Activated CD8-positive, alpha-beta memory T cell treated with anti-CD3 and anti-CD28 coated beads, Interleukin-2, amount 10 ng/mL, durations not matched to agents 7 days and 5 days (primary cell): ENCODE measurements at regions not wholly inside any gene's neighbourhood (a gene's known extent, or its start where the extent isn't known, plus 50 kb on each side); places are given as distances from the start of the nearest gene placed in this dataset.

Experiments used
- ATAC-seq: fragments of 150-1000 bp; cut with Tn5 transposase; one replicate; pipeline ENCODE4 v1.10.0; 2021; ENCODE audit warnings: moderate library complexity
- CTCF ChIA-PET: fragments of 350-600 bp; sonication (Branson Sonifier 250); formaldehyde crosslinking; loops from one replicate; lab custom pipeline; 2021; ENCODE audit warnings: antibody characterized with exemption; lab: Charles Lee
- DNase-seq: peaks from one replicate; pipeline ENCODE4 v3.0.0-alpha.2; 2020
- H3K27ac Mint-ChIP-seq: one replicate; pipeline ENCODE4 v1.8.0; 2021; ENCODE audit warnings: mild to moderate bottlenecking, mixed read lengths
- H3K27me3 Mint-ChIP-seq: one replicate; pipeline ENCODE4 v1.8.0; 2021; ENCODE audit warnings: mixed read lengths
- H3K36me3 Mint-ChIP-seq: one replicate; pipeline ENCODE4 v1.8.0; 2021; ENCODE audit warnings: mild to moderate bottlenecking, mixed read lengths
- H3K4me1 Mint-ChIP-seq: one replicate; pipeline ENCODE4 v1.8.0; 2021; ENCODE audit warnings: mixed read lengths
- H3K4me3 Mint-ChIP-seq: one replicate; pipeline ENCODE4 v1.8.0; 2021; ENCODE audit warnings: mild to moderate bottlenecking, moderate library complexity, mixed read lengths
- H3K9me3 Mint-ChIP-seq: one replicate; pipeline ENCODE4 v1.8.0; 2022; ENCODE audit warnings: low read depth, mixed read lengths

DNA sequence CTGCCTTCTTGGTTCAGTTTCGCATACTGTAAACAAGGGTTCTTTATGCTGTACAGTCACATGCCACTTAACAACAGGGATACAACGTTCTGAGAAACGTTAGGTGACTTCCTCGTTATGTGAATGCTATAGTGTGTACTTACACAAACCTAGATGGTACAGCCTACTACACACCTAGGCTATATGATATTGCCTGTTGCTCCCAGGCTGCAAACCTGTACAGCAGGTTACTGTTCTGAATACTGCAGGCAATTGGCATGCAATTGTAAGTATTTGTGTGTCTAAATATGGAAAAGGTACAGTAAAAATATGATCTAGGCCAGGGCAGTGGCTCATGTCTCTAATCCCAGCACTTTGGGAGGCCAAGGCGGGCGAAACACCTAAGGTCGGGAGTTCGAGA is 85.7 kb upstream of the PRDM11 start:
- no peaks in the 10 kb centered on the region for H3K4me1 Mint-ChIP-seq
- peaks cover 3% of the 10 kb centered on the region for H3K27me3 Mint-ChIP-seq
- peaks cover 2% of the 10 kb centered on the region for H3K36me3 Mint-ChIP-seq
- no peaks in the 10 kb centered on the region for H3K9me3 Mint-ChIP-seq
- H3K4me3 Mint-ChIP-seq: no peak overlapping the region
- DNase-seq (no peak), ATAC-seq (no peak)
- CTCF ChIA-PET: no interaction called here
- no peak overlapping the region for H3K27ac Mint-ChIP-seq

DNA sequence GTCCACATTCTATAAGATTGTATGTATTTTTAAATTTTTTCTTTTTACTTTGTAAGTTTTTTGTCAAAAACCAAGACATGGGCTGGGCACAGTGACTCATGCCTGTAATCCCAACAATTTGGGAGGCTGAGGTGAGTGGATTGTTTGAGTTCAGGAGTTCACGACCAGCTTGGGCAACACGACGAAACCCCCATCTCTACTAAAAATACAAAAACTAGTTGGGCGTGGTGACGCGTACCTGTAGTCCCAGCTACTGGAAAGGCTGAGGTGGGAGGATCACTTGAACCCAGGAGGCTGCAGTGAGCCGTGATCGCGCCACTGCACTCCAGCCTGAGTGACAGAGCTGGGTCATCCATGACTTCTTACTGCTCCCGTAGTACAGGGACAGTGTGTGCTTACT is 84.8 kb upstream of the PRDM11 start:
- Mint-ChIP-seq H3K4me1 (no peaks in the 10 kb centered on the region), H3K27me3 (peaks cover 3% of the 10 kb centered on the region), H3K36me3 (peaks cover 2% of the 10 kb centered on the region), H3K27ac (no peak overlapping the region), H3K9me3 (no peaks in the 10 kb centered on the region), H3K4me3 (no peak overlapping the region)
- CTCF ChIA-PET: interaction anchor here (0.9 kb wide), 1 partner anchor 135 kb away, joined by 3 read pairs; no protein-coding TSS in a partner anchor
- DNase-seq (no peak), ATAC-seq (no peak)

DNA sequence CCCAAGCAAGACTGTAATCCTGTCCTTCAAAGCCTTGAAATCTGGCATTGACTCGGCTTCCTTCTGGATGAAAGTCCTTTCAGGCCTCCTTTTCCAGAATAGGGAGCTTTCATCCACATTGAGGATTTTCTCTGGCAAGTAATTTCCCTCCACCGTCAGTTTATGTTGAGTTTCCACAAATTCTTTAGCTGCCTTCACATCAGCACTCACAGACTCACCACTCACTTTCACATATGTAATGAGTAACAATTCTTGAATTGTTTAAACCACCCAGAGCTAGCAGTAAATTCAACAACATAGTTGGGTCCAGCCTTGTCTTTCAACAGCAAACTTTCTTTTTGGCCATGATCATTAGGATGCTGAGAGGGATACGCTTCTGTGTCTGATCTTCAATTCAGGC is 84.3 kb upstream of the PRDM11 start:
- CTCF ChIA-PET: interaction anchor here (0.9 to 2.1 kb wide), 3 partner anchors 18 to 135 kb away, joined by 3 to 10 read pairs (median 3); no protein-coding TSS in a partner anchor
- Mint-ChIP-seq H3K27me3 (peaks cover 3% of the 10 kb centered on the region), H3K4me3 (no peak overlapping the region), H3K27ac (no peak overlapping the region), H3K36me3 (peaks cover 2% of the 10 kb centered on the region), H3K4me1 (no peaks in the 10 kb centered on the region), H3K9me3 (no peaks in the 10 kb centered on the region)
- DNase-seq (no peak), ATAC-seq (no peak)

DNA sequence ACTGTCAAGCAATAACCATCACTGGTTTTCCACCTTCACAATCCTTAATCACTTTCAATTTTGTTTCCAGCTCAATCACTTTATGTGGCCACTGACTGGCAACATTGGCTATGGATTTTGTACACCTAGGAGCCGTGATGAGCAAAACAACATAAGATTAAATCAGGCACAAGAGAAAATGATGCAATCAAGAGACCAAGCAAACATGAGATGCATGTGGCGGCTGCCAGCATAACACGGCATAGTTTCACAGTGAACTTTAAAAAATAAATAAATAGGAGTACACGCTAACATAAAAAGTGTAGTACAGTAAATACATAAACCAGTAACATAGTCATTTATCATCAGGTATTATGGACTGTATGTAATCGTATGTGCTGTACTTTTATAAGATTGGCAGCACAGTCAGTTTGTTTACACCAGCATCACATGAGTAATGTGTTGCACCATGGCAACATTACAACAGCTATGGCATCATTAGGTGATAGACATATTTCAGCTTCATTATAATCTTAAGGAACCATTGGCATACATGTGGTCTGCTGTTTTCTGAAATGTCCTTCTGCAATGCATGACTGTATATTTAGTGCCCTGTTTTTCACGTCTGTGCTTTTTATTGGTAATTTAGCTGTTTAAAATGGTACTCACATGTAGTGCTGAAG is 83.3 kb upstream of the PRDM11 start:
- DNase-seq: no peak

DNA sequence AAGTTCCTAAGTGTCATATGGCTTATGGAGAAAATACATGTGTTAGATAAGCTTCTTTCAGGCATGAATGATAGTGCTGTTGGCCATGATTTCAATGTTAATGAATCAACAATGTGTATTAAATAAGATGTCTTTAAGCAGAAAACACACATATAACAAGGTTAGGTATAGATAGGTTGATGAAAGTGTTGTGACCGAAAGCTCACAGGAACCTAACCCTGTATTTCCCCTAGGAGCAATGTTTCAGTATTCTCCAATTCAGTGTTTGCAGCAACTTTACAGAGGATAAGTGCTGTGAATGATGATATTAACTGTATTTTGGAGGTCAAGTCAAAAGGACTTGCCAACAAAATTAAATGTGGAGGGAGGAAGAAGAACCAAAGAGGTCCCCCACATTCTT is 82.8 kb upstream of the PRDM11 start:
- Mint-ChIP-seq H3K4me1 (no peaks in the 10 kb centered on the region), H3K27ac (no peak overlapping the region), H3K27me3 (peaks cover 3% of the 10 kb centered on the region), H3K4me3 (no peak overlapping the region), H3K9me3 (no peaks in the 10 kb centered on the region), H3K36me3 (peaks cover 2% of the 10 kb centered on the region)
- CTCF ChIA-PET: interaction anchor here (1.2 to 2.1 kb wide), 4 partner anchors 14 to 127 kb away, joined by 3 to 10 read pairs (median 4); no protein-coding TSS in a partner anchor
- no peak for ATAC-seq
- DNase-seq: no peak

More for the DNA sequence above, 83.3 kb upstream of the PRDM11 start:
- Mint-ChIP-seq H3K4me3 (no peak overlapping the region), H3K9me3 (no peaks in the 10 kb centered on the region), H3K4me1 (no peaks in the 10 kb centered on the region), H3K27ac (no peak overlapping the region), H3K36me3 (peaks cover 2% of the 10 kb centered on the region), H3K27me3 (peaks cover 3% of the 10 kb centered on the region)
- ATAC-seq: no peak
- CTCF ChIA-PET: interaction anchor here (1.2 to 2.1 kb wide), 4 partner anchors 13 to 127 kb away, joined by 3 to 10 read pairs (median 4); no protein-coding TSS in a partner anchor

DNA sequence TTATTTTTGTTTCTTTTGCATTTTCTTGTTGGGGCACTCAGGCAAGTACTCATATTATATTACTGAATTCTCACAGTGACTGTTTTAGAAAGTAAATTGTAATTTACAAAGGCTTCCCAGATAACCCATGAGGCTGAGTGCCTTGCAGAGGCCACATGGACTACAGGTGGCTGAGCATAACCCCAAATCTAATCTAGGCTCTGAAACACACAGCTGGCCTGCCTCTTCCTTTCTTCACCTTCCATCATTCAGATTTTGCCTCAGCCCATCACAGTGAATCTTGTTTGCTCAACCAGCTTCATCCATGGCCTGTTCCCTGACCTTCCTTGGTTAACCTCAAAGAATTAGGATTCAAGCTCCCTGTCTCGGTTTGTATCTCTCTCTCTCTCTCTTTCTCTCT is 78.5 kb upstream of the PRDM11 start:
- DNase-seq (no peak), ATAC-seq (no peak)
- Mint-ChIP-seq H3K27me3 (peaks cover 7% of the 10 kb centered on the region), H3K27ac (no peak overlapping the region), H3K9me3 (no peaks in the 10 kb centered on the region), H3K4me3 (no peak overlapping the region), H3K4me1 (no peaks in the 10 kb centered on the region), H3K36me3 (peaks cover 2% of the 10 kb centered on the region)
- CTCF ChIA-PET: interaction anchor here (1.1 to 1.4 kb wide), 2 partner anchors 12 to 142 kb away, joined by 3 to 4 read pairs; no protein-coding TSS in a partner anchor

DNA sequence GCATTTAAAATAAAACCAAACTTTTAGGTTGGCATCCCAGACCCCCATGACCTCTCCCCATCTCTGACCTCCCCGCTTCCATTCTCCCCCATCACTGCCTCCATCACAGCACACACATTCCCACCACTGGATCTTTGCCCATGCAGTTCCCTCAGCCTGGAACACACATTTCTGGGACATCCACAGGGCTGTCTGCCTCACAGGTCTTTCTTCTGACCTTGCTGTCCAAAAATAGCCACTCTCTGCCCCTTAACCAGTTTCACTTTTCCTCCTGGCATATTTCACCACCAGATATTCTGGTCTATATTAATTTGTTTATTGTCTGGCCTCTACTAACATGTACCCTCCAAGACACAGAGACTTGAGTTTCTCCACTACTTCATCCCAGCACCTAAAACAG is 75.2 kb upstream of the PRDM11 start:
- Mint-ChIP-seq H3K9me3 (no peaks in the 10 kb centered on the region), H3K27ac (no peak overlapping the region), H3K4me3 (no peak overlapping the region), H3K36me3 (no peaks in the 10 kb centered on the region), H3K27me3 (peaks cover 3% of the 10 kb centered on the region), H3K4me1 (peaks cover 4% of the 10 kb centered on the region)
- ATAC-seq (no peak), DNase-seq (no peak)
- CTCF ChIA-PET: interaction anchor here (1.8 kb wide), 1 partner anchor 9 kb away, joined by 4 read pairs; no protein-coding TSS in a partner anchor

DNA sequence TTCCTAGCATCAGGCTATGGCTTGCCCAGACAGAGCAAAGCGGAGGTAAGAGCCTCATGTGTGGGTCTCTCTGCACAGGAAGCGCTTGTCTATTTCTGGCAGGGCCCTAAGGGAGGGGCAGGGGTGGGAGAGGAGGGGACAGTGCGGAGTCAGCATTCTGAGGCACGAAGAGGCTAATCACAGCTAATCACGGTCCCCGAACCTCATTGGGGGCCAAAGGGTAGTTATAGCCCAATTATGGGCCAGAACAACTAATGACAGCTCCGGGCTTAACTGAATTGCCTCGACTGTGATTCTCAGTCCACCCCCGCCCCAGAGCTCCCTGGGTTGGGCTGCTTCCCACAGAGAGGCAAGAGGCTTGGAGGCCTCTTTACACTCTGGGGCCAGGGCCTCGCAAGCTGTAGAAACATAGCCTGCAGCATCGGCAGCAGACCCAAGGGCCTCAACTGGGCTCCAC is 72.7 kb upstream of the PRDM11 start:
- Mint-ChIP-seq H3K27me3 (peaks cover 3% of the 10 kb centered on the region), H3K4me1 (peaks cover 4% of the 10 kb centered on the region), H3K9me3 (no peaks in the 10 kb centered on the region), H3K4me3 (no peak overlapping the region), H3K36me3 (no peaks in the 10 kb centered on the region), H3K27ac (no peak overlapping the region)
- DNase-seq (no peak), ATAC-seq (no peak)
- CTCF ChIA-PET: interaction anchor here (0.9 to 1.3 kb wide), 4 partner anchors 29 to 147 kb away, joined by 3 to 4 read pairs (median 3); no protein-coding TSS in a partner anchor

DNA sequence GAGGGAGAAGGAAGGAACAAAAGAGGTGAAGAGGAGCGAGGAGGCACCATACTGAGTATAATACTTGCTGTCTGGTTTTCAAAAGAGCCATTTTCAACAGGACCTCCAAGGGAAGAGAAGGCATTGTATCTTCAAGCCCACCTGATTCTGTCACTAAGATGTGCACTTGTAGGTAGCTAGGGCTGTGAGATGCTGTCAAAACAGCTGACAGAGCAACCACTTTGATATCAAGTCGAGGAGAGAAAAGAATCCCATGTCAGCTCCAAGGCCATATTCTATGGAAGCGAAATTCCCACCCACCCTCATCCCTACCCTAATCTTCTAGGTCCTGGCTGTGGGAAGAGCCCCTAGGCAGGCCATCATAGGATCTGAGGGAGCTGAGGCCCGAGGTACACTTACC is 70.9 kb upstream of the PRDM11 start:
- ATAC-seq (no peak), DNase-seq (no peak)
- Mint-ChIP-seq H3K4me3 (no peak overlapping the region), H3K9me3 (no peaks in the 10 kb centered on the region), H3K4me1 (peaks cover 21% of the 10 kb centered on the region), H3K27me3 (peaks cover 3% of the 10 kb centered on the region), H3K36me3 (no peaks in the 10 kb centered on the region), H3K27ac (no peak overlapping the region)
- CTCF ChIA-PET: interaction anchor here (1.0 kb wide), 1 partner anchor 27 kb away, joined by 3 read pairs; no protein-coding TSS in a partner anchor

DNA sequence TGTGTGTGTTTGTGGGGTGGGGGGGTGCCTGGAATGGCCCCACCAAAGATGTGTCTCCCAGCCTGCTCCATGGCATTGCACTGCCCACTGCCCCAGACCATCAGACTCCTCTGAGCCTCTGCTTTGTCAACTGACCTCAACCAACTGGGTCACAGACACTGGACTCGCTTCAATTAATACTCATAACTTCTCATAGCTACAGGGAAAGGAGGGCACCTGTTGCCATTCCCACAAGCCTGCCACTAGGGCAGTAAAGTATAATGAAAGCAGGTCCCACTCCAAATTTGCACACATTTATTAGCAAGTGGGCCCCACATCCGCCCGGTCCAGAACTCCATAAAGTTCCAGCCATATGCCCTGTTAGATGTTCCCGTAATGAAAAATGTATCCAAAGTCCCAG is 70.5 kb upstream of the PRDM11 start:
- peaks cover 3% of the 10 kb centered on the region for H3K27me3 Mint-ChIP-seq
- no peak overlapping the region for H3K27ac Mint-ChIP-seq
- H3K9me3 Mint-ChIP-seq: no peaks in the 10 kb centered on the region
- H3K36me3 Mint-ChIP-seq: no peaks in the 10 kb centered on the region
- CTCF ChIA-PET: interaction anchor here (1.0 kb wide), 1 partner anchor 27 kb away, joined by 3 read pairs; no protein-coding TSS in a partner anchor
- DNase-seq (no peak), ATAC-seq (no peak)
- H3K4me3 Mint-ChIP-seq: no peak overlapping the region
- H3K4me1 Mint-ChIP-seq: peaks cover 25% of the 10 kb centered on the region

DNA sequence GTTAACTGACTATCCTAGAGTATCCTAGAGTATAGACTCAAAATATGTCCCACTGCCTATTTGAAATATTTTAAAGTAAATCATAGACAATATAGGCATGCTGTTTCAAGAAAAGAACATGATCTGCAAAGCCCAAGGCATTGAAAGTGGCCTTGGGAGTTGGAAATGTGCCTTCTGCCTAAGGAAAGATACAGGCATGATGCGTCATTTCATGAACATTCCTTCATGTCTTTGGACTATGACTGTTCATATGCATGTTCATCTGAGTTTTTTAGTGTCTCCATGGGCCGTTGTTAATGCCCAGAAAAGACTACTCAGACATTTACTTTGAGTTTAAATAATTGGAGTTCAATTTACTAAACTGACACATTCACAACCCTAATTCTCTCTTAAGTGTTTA is 69.7 kb upstream of the PRDM11 start:
- CTCF ChIA-PET: interaction anchor here (6.3 kb wide), 1 partner anchor 27 kb away, joined by 47 read pairs; no protein-coding TSS in a partner anchor
- ATAC-seq (no peak), DNase-seq (no peak)
- H3K9me3 Mint-ChIP-seq: peaks cover 4% of the 10 kb centered on the region
- peaks cover 3% of the 10 kb centered on the region for H3K27me3 Mint-ChIP-seq
- H3K36me3 Mint-ChIP-seq: no peaks in the 10 kb centered on the region
- peaks cover 32% of the 10 kb centered on the region for H3K4me1 Mint-ChIP-seq
- no peak overlapping the region for H3K4me3 Mint-ChIP-seq
- H3K27ac Mint-ChIP-seq: no peak overlapping the region

DNA sequence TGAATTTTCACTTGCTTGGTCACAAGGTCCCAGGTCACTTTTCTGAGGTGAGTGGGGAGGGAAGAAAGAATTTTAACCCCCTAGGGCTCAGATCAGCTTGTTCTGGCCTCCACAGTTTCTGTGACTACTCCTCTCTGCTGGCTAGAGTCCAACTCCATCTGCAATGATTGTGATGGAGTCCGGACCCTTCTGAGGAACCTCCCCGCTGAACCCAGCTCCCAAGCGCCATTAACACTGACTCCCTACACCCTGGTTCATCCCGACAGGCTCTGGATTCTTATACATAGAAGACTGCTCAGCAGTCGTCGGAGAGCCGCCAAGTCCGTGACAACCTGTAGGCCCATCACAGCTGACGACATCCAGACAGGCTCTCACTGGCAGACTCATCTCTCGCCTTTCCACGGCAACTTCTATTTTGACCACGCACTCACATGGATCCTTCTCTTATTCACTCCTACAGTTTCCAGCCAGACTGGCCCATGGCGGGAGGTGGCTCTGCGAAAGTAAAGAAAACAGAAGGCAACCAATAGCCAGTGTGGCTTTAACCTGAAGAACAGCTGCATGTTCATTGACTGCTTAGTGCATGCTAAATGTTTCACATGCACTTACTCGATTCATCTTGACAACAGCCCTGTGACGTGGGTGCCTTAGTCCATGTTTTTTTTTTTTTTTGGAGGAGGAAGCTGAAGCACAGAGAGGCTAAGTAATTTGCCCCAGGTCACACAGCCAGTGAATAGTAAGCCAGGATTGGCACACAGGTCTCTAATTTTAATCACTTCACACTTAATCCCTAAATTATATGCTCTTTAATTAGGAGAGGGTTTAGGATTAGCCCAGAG is 68.0 kb upstream of the PRDM11 start:
- Mint-ChIP-seq H3K4me1 (peaks cover 44% of the 10 kb centered on the region), H3K27ac (no peak overlapping the region), H3K9me3 (peaks cover 4% of the 10 kb centered on the region), H3K36me3 (peaks cover 1% of the 10 kb centered on the region), H3K4me3 (no peak overlapping the region), H3K27me3 (no peaks in the 10 kb centered on the region)
- CTCF ChIA-PET: interaction anchor here (1.1 to 6.3 kb wide), 3 partner anchors 13 to 142 kb away, joined by 3 to 47 read pairs (median 21); no protein-coding TSS in a partner anchor
- ATAC-seq: no peak
- DNase-seq: no peak

DNA sequence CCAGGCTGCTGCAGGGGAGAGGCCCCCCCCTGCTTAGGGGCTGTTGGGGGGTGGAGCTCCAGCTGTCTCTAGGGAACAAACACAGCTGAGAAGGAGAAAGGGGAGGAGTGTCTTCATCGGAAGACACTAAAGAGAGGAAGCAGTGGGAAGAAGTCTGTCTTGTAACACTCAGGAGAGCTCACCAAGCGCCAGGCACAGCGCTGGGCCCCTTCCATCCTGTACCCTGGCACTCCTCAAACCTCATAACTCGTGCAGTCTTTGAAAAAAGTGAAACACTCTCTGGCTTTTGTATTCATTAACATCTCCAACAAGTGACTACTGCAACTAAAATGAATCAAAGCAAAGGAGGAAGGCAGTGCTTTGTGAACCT is 67.4 kb upstream of the PRDM11 start:
- Mint-ChIP-seq H3K27me3 (no peaks in the 10 kb centered on the region), H3K4me3 (no peak overlapping the region), H3K9me3 (peaks cover 4% of the 10 kb centered on the region), H3K27ac (peak overlapping the region; percentile 21), H3K4me1 (peaks cover 49% of the 10 kb centered on the region), H3K36me3 (peaks cover 1% of the 10 kb centered on the region)
- CTCF ChIA-PET: interaction anchor here (2.0 to 6.3 kb wide), 3 partner anchors 25 to 143 kb away, joined by 5 to 47 read pairs (median 21); no protein-coding TSS in a partner anchor
- no peak for ATAC-seq
- DNase-seq: no peak
